Activated CD8-positive, alpha-beta memory T cell treated with anti-CD3 and anti-CD28 coated beads for 36 hours (primary cell): ENCODE measurements at regions not wholly inside any gene's neighbourhood (a gene's known extent, or its start where the extent isn't known, plus 50 kb on each side); places are given as distances from the start of the nearest gene placed in this dataset.
"Not testable (repeated sequence)": the region's sequence is repeated elsewhere in the genome, so short reads cannot be mapped to it uniquely, and the experiment has no call there.

Experiments used
- CTCF ChIA-PET: fragments of 350-600 bp; sonication (Branson Sonifier 250); formaldehyde crosslinking; loops from one replicate; lab custom pipeline; 2021; ENCODE audit warnings: antibody characterized with exemption; lab: Charles Lee
- POLR2A ChIA-PET: fragments of 350-600 bp; sonication (Branson Sonifier 250); formaldehyde crosslinking; loops from one replicate; lab custom pipeline; 2021; ENCODE audit warnings: antibody characterized with exemption; lab: Charles Lee

- POLR2A ChIA-PET, result no interaction called here
- CTCF ChIA-PET, result no interaction called here
These were observed 276.9 kb downstream of the HGF start for GRCh38 chr7:81492910-81493309.

- ChIA-PET POLR2A (no interaction called here), CTCF (no interaction called here)
These were observed 277.6 kb downstream of the HGF start for GRCh38 chr7:81492240-81492639.

GRCh38 chr7:81491573-81491972 is 278.3 kb downstream of the HGF start:
- CTCF ChIA-PET, result no interaction called here

GRCh38 chr7:81488210-81488609 is 281.6 kb downstream of the HGF start:
- ChIA-PET CTCF (no interaction called here), POLR2A (no interaction called here)

More at GRCh38 chr7:81491573-81491972, 278.3 kb downstream of the HGF start:
- POLR2A ChIA-PET, result no interaction called here

GRCh38 chr7:81487516-81487915 is 282.3 kb downstream of the HGF start:
- ChIA-PET CTCF (no interaction called here), POLR2A (no interaction called here)

GRCh38 chr7:81484261-81484660 is 285.6 kb downstream of the HGF start:
- POLR2A ChIA-PET, result no interaction called here
- CTCF ChIA-PET, result no interaction called here

DNA sequence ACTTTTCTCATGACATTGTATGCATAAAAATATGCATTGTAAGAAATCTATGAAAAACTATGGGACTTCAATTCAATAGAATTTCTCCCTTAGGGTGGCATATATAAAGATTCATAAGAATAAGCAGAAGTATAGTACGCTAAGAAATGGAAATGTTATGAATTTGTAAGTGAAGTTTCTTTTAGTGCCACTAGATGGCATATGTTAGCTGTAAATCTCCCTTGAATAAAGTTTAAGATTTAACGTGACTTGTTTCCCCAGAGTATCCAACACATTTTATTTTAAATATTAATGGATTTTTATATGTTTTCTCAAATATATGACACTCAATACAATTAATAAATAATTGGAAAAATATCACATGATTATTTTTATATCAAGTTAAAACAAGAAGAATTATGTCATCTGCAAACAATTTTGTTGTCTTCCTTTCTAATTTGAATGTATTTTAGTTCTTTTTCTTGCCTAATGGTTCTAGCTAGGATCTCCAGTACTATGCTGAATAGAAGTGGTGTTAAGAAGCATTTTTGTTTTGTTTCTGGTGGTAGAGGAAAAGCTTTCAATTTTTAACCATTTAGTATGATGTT is 287.2 kb downstream of the HGF start:
- CTCF ChIA-PET, result no interaction called here

GRCh38 chr7:81478664-81479063 is 291.2 kb downstream of the HGF start:
- POLR2A ChIA-PET, result no interaction called here
- CTCF ChIA-PET, result no interaction called here

More for the DNA sequence above, 287.2 kb downstream of the HGF start:
- POLR2A ChIA-PET, result no interaction called here

GRCh38 chr7:81478201-81478600 is 291.6 kb downstream of the HGF start:
- POLR2A ChIA-PET, CTCF ChIA-PET: not testable (repeated sequence)

DNA sequence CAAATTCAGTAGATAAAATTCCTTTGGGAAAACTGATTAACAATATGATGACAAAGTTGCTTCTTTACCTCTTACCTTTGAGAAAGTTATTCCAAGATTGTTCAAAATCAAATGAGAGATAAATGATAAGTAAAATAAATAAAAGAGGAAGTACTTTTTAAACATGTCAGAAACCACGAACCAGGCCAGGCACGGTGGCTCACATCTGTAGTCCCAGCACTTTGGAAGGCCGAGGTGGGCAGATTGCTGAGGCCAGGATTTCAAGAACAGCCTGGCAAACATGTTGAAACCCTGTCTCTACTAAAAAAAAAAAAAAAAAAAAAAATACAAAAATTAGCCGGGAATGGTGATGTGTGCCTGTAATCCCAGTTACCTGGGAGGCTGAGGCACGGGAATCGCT is 296.6 kb downstream of the HGF start:
- ChIA-PET POLR2A (no interaction called here), CTCF (no interaction called here)

DNA sequence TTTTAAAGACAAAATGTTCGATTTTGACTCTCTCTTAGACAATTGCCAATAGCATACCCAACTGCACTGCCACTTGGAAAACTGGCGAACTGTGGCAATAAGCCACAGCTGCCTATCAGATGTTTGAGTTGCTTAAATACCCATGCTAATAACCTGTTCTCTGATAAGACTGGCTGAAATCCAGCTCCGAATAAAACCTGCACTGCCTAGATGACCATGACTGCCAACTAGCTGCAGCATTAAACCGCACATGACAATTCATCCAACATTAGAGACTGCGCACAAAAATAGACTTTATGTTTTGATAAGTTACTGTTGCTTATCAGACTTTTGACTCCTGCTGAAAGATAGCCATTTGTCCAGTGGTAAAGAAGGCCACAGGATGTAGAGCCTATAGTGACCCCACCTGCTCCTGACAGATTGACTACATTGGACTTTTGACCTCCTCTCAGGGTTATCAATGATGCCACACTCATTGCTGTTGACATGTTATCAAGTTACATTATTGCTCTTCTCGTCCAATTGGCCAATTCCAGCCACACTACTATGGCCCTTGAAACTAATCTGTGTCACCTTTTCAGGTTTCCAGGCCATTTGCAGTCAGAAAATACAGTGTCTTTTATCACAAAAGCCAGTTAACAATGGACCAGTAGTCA is 299.0 kb downstream of the HGF start:
- ChIA-PET POLR2A (no interaction called here), CTCF (no interaction called here)

DNA sequence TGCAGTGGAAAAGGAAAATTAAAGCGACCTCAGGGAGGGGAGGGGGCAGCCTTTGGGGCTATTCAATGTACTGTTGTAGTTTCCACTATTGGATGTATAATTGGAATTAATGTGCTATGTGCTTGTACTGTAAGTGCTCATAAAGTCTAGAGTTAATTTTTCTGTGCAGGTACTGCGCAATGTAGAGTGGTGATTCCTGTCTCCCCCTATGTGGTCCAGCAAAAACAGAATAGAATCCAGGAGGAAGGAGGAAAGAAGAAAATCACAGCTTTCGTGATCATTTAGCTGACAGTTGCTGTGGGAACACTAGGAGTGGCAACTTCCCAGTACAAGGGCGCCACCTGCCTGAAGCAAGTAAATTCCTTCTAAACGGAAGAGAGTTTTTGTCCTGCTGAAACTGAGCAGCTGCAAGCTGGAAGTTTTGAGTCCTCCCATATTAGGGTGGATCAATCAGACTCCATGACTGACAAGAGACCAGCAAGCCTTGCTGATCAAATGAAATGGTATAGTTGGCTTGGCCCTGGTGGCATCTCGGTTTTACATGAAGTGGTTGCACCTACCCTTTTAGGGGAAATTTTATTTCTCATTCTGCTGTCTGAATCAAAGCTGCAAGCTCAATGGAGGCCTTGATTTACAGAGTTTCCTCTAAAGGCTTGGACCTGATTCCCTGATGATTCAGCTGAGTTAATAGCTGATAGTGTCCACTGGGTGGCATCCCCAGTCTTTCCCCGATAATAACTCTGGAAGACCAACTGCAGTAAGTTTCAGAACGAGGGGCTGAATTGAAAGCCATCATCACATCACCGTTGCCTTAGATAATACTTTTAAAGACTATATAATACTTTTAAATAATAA is 299.8 kb downstream of the HGF start:
- ChIA-PET POLR2A (no interaction called here), CTCF (no interaction called here)

DNA sequence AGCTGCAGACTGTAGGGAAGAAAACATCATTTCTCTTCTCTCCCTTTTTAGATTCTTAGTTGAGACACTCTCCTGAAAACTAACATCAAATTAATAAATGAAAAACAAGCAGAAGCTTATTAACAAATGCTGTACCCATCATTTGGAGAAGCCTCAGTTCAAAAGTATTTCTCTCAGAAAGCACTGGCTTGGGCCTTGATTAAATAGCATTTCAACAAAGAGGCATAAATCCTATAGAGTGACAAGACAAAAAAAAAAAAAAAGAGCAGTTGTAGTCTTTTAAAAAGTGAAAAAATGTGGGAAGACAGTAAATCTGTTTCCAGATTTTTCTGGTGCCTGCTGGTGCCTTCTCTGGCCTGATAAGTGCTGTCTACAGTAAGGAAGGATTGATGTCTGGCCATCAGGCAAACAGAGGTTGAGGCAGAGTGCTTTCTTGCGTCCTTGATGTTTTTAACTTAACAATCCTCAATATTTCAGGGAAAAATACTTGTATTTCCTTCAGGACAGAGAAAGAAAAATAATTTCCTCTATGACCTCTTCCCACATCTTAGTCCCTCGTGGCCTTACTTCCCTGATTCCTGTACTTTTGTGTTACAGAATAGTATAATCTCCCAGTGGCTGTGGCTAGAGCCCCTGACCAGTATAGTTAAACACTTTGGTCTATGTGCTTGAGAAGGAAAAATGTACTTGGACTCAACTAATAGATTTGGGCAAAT is 300.5 kb downstream of the HGF start:
- CTCF ChIA-PET, result no interaction called here
- POLR2A ChIA-PET, result no interaction called here

GRCh38 chr7:81468526-81468925 is 301.3 kb downstream of the HGF start:
- ChIA-PET POLR2A (no interaction called here), CTCF (no interaction called here)

GRCh38 chr7:81467964-81468363 is 301.9 kb downstream of the HGF start:
- CTCF ChIA-PET, result no interaction called here
- POLR2A ChIA-PET, result no interaction called here

- POLR2A ChIA-PET, result no interaction called here
- CTCF ChIA-PET, result no interaction called here
These were observed 307.2 kb downstream of the HGF start for GRCh38 chr7:81462672-81463071.

- POLR2A ChIA-PET, result no interaction called here
- CTCF ChIA-PET, result no interaction called here
These were observed 309.4 kb downstream of the HGF start for GRCh38 chr7:81460250-81461045.

DNA sequence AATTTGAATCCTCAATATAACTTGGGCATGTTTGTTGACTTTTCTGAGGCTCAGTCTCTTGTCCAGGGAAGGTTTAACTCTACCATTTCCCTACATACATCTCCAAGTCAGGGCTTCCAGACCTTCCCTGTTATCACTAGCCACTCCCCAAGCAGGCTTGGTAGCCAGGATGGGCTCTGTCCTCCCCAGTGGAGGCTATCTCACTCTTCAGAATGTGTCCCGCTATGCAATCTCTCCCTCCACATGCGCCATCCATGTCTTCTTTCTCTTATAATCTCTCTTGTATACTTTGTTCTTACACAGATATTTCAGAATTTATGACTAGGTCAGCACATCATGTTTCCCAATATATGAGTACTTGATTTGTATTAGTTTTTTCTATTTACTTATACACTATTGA is 310.4 kb downstream of the HGF start:
- CTCF ChIA-PET, result no interaction called here
- POLR2A ChIA-PET, result no interaction called here

DNA sequence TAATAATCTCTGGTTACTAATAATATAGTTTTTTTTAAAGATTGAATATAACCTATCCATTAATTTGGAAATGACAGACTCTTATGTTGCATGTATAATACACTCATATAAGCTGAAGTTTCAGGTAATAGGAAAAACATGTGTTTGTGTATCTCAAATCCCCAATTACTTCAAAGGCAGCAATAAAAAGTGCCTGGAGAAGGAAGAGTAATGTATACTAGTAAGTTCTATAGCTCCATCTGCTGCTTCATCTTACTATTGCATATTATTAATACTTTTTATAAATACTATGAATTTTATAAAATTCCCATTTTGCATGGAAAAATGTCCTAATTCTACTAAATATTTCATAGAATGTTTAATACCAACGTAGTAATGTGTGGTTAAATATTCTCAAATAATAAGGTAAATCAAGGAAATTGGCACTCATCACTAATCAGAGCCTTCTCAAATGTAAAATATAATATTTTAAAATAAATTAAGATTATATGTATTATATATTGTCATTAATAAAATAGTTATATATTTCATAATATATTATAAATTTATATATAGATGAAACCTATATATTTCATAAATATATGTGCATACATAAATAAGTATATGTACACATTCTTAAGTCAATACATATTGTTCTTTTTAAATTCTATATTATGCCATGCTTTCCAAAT is 311.9 kb downstream of the HGF start:
- POLR2A ChIA-PET, result no interaction called here

More for the DNA sequence above, 311.9 kb downstream of the HGF start:
- CTCF ChIA-PET, result no interaction called here
